K562 (cell line): ENCODE measurements at regions not wholly inside any gene's neighbourhood (a gene's known extent, or its start where the extent isn't known, plus 50 kb on each side); places are given as distances from the start of the nearest gene placed in this dataset.

Source experiments
- EZH2 ChIP-seq: IDR thresholded peaks from 2 replicates; pipeline ENCODE4 v1.6.1; 2012; ENCODE audit warnings: low read depth, mild to moderate bottlenecking, inconsistent platforms, low read length, borderline replicate concordance
- JUNB ChIP-seq: fragments of 450-650 bp; formaldehyde crosslinking; conservative IDR thresholded peaks from 2 replicates; pipeline ENCODE4 v1.4.0; 2020; ENCODE audit warnings: mild to moderate bottlenecking
- KAT7 ChIP-seq: sonication (generic); formaldehyde crosslinking; IDR thresholded peaks from 2 replicates; pipeline ENCODE4 v1.8.0; 2022; ENCODE audit warnings: missing genetic modification reagents, mild to moderate bottlenecking, borderline replicate concordance
- RB1 ChIP-seq: fragments of 450-650 bp; IDR thresholded peaks from 2 replicates; pipeline ENCODE4 v1.6.1; 2017; ENCODE audit warnings: low read depth, mild to moderate bottlenecking
- SRSF9 ChIP-seq: fragments of 200-400 bp; formaldehyde crosslinking; IDR thresholded peaks from 2 replicates; pipeline ENCODE4 v1.6.1; 2017; ENCODE audit warnings: low read depth, low read length, borderline replicate concordance
- TOE1 ChIP-seq, 2 experiments: fragments of 450-650 bp in 1 of 2; sonication (generic) in 1 of 2; formaldehyde crosslinking in 1 of 2; IDR thresholded peaks; 2 replicates each; pipeline versions ENCODE4 v1.7.1 to v1.8.0; 2016 to 2022; ENCODE audit warnings: borderline replicate concordance in 2 of 2, mild to moderate bottlenecking in 2 of 2, antibody characterized with exemption in 1 of 2, inconsistent platforms in 1 of 2, low read depth in 1 of 2, missing genetic modification reagents in 1 of 2, moderate library complexity in 1 of 2
- TF ChIP-seq, protein P1 (sequence below): IDR thresholded peaks from 3 replicates; pipeline ENCODE4 v1.6.1; 2011; ENCODE audit warnings: borderline replicate concordance, mild to moderate bottlenecking, moderate library complexity; ENCODE audit not compliant: insufficient read length; ENCODE audit errors: extremely low read depth
- TF ChIP-seq, protein P2 (sequence below), 2 experiments: fragments of 450-650 bp in 1 of 2; sonication (generic) in 1 of 2; formaldehyde crosslinking; conservative IDR thresholded peaks; 2 replicates each; pipeline versions ENCODE4 v1.4.0 to v1.8.1; 2020 to 2022; ENCODE audit warnings: mild to moderate bottlenecking in 1 of 2, missing genetic modification reagents in 1 of 2
- TF ChIP-seq, protein P3 (sequence below): sonication (generic); formaldehyde crosslinking; IDR thresholded peaks from 2 replicates; pipeline ENCODE4 v1.8.0; 2022; ENCODE audit warnings: missing genetic modification reagents, mild to moderate bottlenecking, moderate library complexity, borderline replicate concordance
- TF ChIP-seq, protein P4 (sequence below): fragments of 450-650 bp; IDR thresholded peaks from one replicate; pipeline ENCODE4 v1.6.1; 2018; ENCODE audit warnings: mild to moderate bottlenecking, moderate library complexity; ENCODE audit not compliant: partially characterized antibody
- TF ChIP-seq, protein P5 (sequence below): fragments of 450-650 bp; formaldehyde crosslinking; IDR thresholded peaks from 2 replicates; pipeline ENCODE4 v1.4.0; 2022; ENCODE audit warnings: missing genetic modification characterization

DNA sequence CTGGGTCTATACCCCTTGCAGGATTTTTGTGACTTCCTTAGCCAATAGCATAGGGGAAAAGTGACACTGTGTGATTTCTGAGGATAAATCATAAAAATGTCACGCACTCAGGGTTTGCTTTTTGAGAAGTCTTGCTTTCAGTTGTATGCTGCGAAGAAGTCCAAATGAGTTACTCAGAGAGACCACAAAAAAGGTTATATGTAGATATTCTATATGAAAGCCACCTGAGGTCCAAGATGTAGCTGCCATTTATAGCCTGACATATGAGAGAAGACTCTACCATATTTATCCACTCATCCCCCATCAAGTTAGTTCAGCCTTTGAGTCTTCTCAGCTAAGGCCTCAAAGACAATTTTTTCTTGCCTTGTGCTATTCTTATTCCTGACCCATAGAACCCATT lies 488.3 kb upstream of the MAP2 start (continued):
- TF ChIP-seq, protein P1, sequence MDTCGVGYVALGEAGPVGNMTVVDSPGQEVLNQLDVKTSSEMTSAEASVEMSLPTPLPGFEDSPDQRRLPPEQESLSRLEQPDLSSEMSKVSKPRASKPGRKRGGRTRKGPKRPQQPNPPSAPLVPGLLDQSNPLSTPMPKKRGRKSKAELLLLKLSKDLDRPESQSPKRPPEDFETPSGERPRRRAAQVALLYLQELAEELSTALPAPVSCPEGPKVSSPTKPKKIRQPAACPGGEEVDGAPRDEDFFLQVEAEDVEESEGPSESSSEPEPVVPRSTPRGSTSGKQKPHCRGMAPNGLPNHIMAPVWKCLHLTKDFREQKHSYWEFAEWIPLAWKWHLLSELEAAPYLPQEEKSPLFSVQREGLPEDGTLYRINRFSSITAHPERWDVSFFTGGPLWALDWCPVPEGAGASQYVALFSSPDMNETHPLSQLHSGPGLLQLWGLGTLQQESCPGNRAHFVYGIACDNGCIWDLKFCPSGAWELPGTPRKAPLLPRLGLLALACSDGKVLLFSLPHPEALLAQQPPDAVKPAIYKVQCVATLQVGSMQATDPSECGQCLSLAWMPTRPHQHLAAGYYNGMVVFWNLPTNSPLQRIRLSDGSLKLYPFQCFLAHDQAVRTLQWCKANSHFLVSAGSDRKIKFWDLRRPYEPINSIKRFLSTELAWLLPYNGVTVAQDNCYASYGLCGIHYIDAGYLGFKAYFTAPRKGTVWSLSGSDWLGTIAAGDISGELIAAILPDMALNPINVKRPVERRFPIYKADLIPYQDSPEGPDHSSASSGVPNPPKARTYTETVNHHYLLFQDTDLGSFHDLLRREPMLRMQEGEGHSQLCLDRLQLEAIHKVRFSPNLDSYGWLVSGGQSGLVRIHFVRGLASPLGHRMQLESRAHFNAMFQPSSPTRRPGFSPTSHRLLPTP, result no peak
- TF ChIP-seq RB1, result no peak
- no peak for TF ChIP-seq EZH2
- no peak for TF ChIP-seq SRSF9
- TF ChIP-seq, protein P2, sequence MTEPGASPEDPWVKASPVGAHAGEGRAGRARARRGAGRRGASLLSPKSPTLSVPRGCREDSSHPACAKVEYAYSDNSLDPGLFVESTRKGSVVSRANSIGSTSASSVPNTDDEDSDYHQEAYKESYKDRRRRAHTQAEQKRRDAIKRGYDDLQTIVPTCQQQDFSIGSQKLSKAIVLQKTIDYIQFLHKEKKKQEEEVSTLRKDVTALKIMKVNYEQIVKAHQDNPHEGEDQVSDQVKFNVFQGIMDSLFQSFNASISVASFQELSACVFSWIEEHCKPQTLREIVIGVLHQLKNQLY (CRISPR knock-in tag; conservative IDR thresholded peaks at IDR 0.05), result no peak
- TF ChIP-seq, protein P3, sequence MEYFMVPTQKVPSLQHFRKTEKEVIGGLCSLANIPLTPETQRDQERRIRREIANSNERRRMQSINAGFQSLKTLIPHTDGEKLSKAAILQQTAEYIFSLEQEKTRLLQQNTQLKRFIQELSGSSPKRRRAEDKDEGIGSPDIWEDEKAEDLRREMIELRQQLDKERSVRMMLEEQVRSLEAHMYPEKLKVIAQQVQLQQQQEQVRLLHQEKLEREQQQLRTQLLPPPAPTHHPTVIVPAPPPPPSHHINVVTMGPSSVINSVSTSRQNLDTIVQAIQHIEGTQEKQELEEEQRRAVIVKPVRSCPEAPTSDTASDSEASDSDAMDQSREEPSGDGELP (CRISPR knock-in tag), result no peak
- no peak for TF ChIP-seq KAT7 (CRISPR knock-in tag)
- no peak for TF ChIP-seq TOE1 (IDR thresholded peaks at IDR 0.05; ENCODE audit: borderline replicate concordance)
- no peak for TF ChIP-seq TOE1 (CRISPR knock-in tag; IDR thresholded peaks at IDR 0.05; ENCODE audit: borderline replicate concordance, low read depth)
- TF ChIP-seq JUNB (CRISPR knock-in tag), result no peak
- TF ChIP-seq, protein P4, sequence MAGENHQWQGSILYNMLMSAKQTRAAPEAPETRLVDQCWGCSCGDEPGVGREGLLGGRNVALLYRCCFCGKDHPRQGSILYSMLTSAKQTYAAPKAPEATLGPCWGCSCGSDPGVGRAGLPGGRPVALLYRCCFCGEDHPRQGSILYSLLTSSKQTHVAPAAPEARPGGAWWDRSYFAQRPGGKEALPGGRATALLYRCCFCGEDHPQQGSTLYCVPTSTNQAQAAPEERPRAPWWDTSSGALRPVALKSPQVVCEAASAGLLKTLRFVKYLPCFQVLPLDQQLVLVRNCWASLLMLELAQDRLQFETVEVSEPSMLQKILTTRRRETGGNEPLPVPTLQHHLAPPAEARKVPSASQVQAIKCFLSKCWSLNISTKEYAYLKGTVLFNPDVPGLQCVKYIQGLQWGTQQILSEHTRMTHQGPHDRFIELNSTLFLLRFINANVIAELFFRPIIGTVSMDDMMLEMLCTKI, result no peak
- TF ChIP-seq, protein P5, sequence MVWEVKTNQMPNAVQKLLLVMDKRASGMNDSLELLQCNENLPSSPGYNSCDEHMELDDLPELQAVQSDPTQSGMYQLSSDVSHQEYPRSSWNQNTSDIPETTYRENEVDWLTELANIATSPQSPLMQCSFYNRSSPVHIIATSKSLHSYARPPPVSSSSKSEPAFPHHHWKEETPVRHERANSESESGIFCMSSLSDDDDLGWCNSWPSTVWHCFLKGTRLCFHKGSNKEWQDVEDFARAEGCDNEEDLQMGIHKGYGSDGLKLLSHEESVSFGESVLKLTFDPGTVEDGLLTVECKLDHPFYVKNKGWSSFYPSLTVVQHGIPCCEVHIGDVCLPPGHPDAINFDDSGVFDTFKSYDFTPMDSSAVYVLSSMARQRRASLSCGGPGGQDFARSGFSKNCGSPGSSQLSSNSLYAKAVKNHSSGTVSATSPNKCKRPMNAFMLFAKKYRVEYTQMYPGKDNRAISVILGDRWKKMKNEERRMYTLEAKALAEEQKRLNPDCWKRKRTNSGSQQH (CRISPR knock-in tag), result no peak
